Caco-2 (cell line): ENCODE measurements at regions not wholly inside any gene's neighbourhood (a gene's known extent, or its start where the extent isn't known, plus 50 kb on each side); places are given as distances from the start of the nearest gene placed in this dataset.
"Not testable (repeated sequence)": the region's sequence is repeated elsewhere in the genome, so short reads cannot be mapped to it uniquely, and the experiment has no call there.

ENCODE experiments used
- BruUV-seq: library from RNA; stranded (reverse); fragments of 400-500 nt; replicated peaks from 2 replicates; lab custom pipeline; 2021; lab: Mats Ljungman, UMichigan
- CTCF ChIA-PET: fragments of 300-600 bp; sonication (Branson Sonifier 250); formaldehyde crosslinking; loops from one replicate; lab custom pipeline; 2022; ENCODE audit warnings: antibody characterized with exemption; lab: Charles Lee
- POLR2A ChIA-PET: fragments of 300-600 bp; sonication (Branson Sonifier 250); formaldehyde crosslinking; loops from one replicate; lab custom pipeline; 2022; ENCODE audit warnings: antibody characterized with exemption; lab: Charles Lee
- DNase-seq, 2 experiments: peaks; one replicate each; pipeline versions ENCODE4 v3.0.0 to v3.0.0-alpha.2; 2020 to 2022
- H3K27me3 ChIP-seq: replicated peaks from 2 replicates; pipeline ENCODE4 v1.6.0; 2011; ENCODE audit warnings: low read length; ENCODE audit not compliant: control insufficient read depth, insufficient read depth
- H3K36me3 ChIP-seq: 2 replicates; pipeline ENCODE4 v1.5.1; 2011; ENCODE audit warnings: low read length; ENCODE audit not compliant: control insufficient read depth, insufficient read depth
- H3K4me1 ChIP-seq: fragments of 250-450 bp; sonication (Bioruptor Pico); 2 replicates; pipeline ENCODE4 v1.5.1; 2020; ENCODE audit warnings: mild to moderate bottlenecking
- H3K4me3 ChIP-seq: 2 replicates; pipeline ENCODE4 v1.5.1; 2011; ENCODE audit warnings: low read depth, mild to moderate bottlenecking, control low read depth, low read length
- H3K9me3 ChIP-seq: fragments of 250-450 bp; sonication (Bioruptor Pico); 2 replicates; pipeline ENCODE4 v1.5.1; 2020; ENCODE audit warnings: mild to moderate bottlenecking, moderate library complexity
- H3K27ac Mint-ChIP-seq: one replicate; pipeline ENCODE4 v1.8.0; 2022; ENCODE audit warnings: mixed read lengths; ENCODE audit not compliant: unreplicated experiment
- H3K27me3 Mint-ChIP-seq: one replicate; pipeline ENCODE4 v1.8.0; 2022; ENCODE audit warnings: mixed read lengths; ENCODE audit not compliant: insufficient read depth, unreplicated experiment
- H3K36me3 Mint-ChIP-seq: one replicate; pipeline ENCODE4 v1.8.0; 2022; ENCODE audit warnings: mild to moderate bottlenecking, mixed read lengths; ENCODE audit not compliant: insufficient read depth, unreplicated experiment
- H3K4me1 Mint-ChIP-seq: one replicate; pipeline ENCODE4 v1.8.0; 2022; ENCODE audit warnings: low read depth, mixed read lengths; ENCODE audit not compliant: unreplicated experiment
- H3K4me3 Mint-ChIP-seq: one replicate; pipeline ENCODE4 v1.8.0; 2022; ENCODE audit warnings: mild to moderate bottlenecking, moderate library complexity, mixed read lengths; ENCODE audit not compliant: unreplicated experiment
- H3K9me3 Mint-ChIP-seq: one replicate; pipeline ENCODE4 v1.8.0; 2022; ENCODE audit warnings: mixed read lengths; ENCODE audit not compliant: unreplicated experiment
- intact Hi-C: fragments of 100-400 bp; cut with micrococcal nuclease; formaldehyde crosslinking; loops from one replicate; pipeline ENCODE4 v1.10.0; 2022; ENCODE audit not compliant: unreplicated experiment
- TF ChIP-seq, protein P1 (sequence below), 2 experiments: fragments of 200-600 bp in 1 of 2; IDR thresholded peaks; 1 replicate in 1 of 2; 2 replicates in 1 of 2; pipeline versions ENCODE4 v1.5.1 to v1.8.0; 2011 to 2022; ENCODE audit warnings: antibody characterized with exemption in 1 of 2, control low read depth in 1 of 2, inconsistent platforms in 1 of 2, low read depth in 1 of 2, low read length in 1 of 2, mild to moderate bottlenecking in 1 of 2, moderate library complexity in 1 of 2; ENCODE audit not compliant: insufficient read depth in 1 of 2, severe bottlenecking in 1 of 2, unreplicated experiment in 1 of 2

DNA sequence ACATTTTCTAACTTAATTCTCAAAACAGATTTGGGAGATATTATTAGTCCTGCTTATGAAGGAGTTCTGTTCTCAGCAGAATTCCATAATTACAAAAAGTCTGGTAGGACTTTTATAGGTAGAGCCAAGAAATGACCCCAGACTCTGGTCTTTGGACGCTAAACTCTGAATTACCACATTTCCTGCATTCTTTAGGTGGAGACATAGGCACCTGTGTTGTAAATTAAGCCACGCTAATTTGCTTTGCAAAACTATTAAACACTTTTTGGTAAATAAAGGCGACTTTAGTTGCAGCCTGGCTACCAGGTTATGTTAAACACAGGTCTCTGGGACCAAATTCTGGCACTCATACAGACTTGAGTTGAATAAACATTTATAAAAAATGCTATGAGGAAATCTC, 77.7 kb downstream of the C9orf152 start:
- DNase-seq, result no peak
- Mint-ChIP-seq H3K27me3 (no peaks in the 10 kb centered on the region), H3K36me3 (peaks cover 100% of the 10 kb centered on the region), H3K4me1 (peaks cover 33% of the 10 kb centered on the region), H3K4me3 (peak overlapping the region; percentile 90), H3K27ac (peak overlapping the region; percentile 97), H3K9me3 (no peaks in the 10 kb centered on the region)
- BruUV-seq, result no TSS peak
- TF ChIP-seq, protein P1, sequence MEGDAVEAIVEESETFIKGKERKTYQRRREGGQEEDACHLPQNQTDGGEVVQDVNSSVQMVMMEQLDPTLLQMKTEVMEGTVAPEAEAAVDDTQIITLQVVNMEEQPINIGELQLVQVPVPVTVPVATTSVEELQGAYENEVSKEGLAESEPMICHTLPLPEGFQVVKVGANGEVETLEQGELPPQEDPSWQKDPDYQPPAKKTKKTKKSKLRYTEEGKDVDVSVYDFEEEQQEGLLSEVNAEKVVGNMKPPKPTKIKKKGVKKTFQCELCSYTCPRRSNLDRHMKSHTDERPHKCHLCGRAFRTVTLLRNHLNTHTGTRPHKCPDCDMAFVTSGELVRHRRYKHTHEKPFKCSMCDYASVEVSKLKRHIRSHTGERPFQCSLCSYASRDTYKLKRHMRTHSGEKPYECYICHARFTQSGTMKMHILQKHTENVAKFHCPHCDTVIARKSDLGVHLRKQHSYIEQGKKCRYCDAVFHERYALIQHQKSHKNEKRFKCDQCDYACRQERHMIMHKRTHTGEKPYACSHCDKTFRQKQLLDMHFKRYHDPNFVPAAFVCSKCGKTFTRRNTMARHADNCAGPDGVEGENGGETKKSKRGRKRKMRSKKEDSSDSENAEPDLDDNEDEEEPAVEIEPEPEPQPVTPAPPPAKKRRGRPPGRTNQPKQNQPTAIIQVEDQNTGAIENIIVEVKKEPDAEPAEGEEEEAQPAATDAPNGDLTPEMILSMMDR (IDR thresholded peaks at IDR 0.05; ENCODE audit: insufficient read depth in 1 of 2, low read depth in 1 of 2, low read length in 1 of 2, severe bottlenecking in 1 of 2, unreplicated experiment in 1 of 2), result no peak
- Histone ChIP-seq H3K36me3 (no peaks in the 10 kb centered on the region; the same call in 1 of the 2 replicates), H3K4me3 (no peak overlapping the region), H3K9me3 (no peaks in the 10 kb centered on the region), H3K4me1 (peaks cover 45% of the 10 kb centered on the region), H3K27me3 (no peaks in the 10 kb centered on the region)
- POLR2A ChIA-PET, result interaction anchor here (1.4 to 1.8 kb wide), 2 partner anchors 14 to 26 kb away, joined by 4 to 15 read pairs; no protein-coding TSS in a partner anchor
- CTCF ChIA-PET, result interaction anchor here (1.3 to 1.6 kb wide), 2 partner anchors 14 to 21 kb away, joined by 3 read pairs; no protein-coding TSS in a partner anchor
- intact Hi-C loops, result loop anchor here (2.0 kb wide), 2 partner anchors 71 to 161 kb away; no protein-coding TSS in a partner anchor

- H3K9me3 Mint-ChIP-seq, result no peaks in the 10 kb centered on the region
- H3K36me3 Mint-ChIP-seq, result peaks cover 100% of the 10 kb centered on the region
- POLR2A ChIA-PET, result interaction anchor here (0.6 to 1.8 kb wide), 4 partner anchors 15 to 29 kb away, joined by 3 to 15 read pairs (median 4); no protein-coding TSS in a partner anchor
- no peaks in the 10 kb centered on the region; the same call in 1 of the 2 replicates for H3K36me3 ChIP-seq
- no peaks in the 10 kb centered on the region for H3K27me3 Mint-ChIP-seq
- CTCF ChIA-PET, result interaction anchor here (0.8 to 1.6 kb wide), 3 partner anchors 15 to 58 kb away, joined by 3 read pairs; no protein-coding TSS in a partner anchor
- H3K27ac Mint-ChIP-seq, result peak overlapping the region; percentile 97
- peak overlapping the region; percentile 90 for H3K4me3 Mint-ChIP-seq
- no TSS peak for BruUV-seq
- H3K4me3 ChIP-seq, result no peak overlapping the region
- H3K9me3 ChIP-seq, result no peaks in the 10 kb centered on the region
- H3K27me3 ChIP-seq, result no peaks in the 10 kb centered on the region
- H3K4me1 ChIP-seq, result peaks cover 45% of the 10 kb centered on the region
- TF ChIP-seq, protein P1 (IDR thresholded peaks at IDR 0.05; ENCODE audit: insufficient read depth in 1 of 2, low read depth in 1 of 2, low read length in 1 of 2, severe bottlenecking in 1 of 2, unreplicated experiment in 1 of 2), result no peak
- intact Hi-C loops, result loop anchor here (1.0 to 2.0 kb wide), 6 partner anchors 19 to 162 kb away; no protein-coding TSS in a partner anchor
- peaks cover 33% of the 10 kb centered on the region for H3K4me1 Mint-ChIP-seq
- DNase-seq, result peak in 1 of 2 experiments; percentile 61
These were observed 77.1 kb downstream of the C9orf152 start for GRCh38 chr9:110130791-110131416.

- intact Hi-C loops, result loop anchor here (1.0 to 2.0 kb wide), 6 partner anchors 19 to 163 kb away; no protein-coding TSS in a partner anchor
- no peaks in the 10 kb centered on the region for H3K27me3 Mint-ChIP-seq
- no peaks in the 10 kb centered on the region for H3K9me3 Mint-ChIP-seq
- peak overlapping the region; percentile 90 for H3K4me3 Mint-ChIP-seq
- ChIA-PET CTCF (interaction anchor here (0.6 to 1.6 kb wide), 3 partner anchors 16 to 94 kb away, joined by 3 to 5 read pairs (median 3); no protein-coding TSS in a partner anchor), POLR2A (interaction anchor here (0.6 to 1.8 kb wide), 5 partner anchors 16 to 847 kb away, joined by 3 to 15 read pairs (median 4); no protein-coding TSS in a partner anchor)
- peak overlapping the region; percentile 97 for H3K27ac Mint-ChIP-seq
- BruUV-seq, result no TSS peak
- no peaks in the 10 kb centered on the region for H3K27me3 ChIP-seq
- TF ChIP-seq, protein P1 (IDR thresholded peaks at IDR 0.05; ENCODE audit: insufficient read depth in 1 of 2, low read depth in 1 of 2, low read length in 1 of 2, severe bottlenecking in 1 of 2, unreplicated experiment in 1 of 2), result no peak
- DNase-seq, result peak; percentile 86 to 91
- no peaks in the 10 kb centered on the region; the same call in 1 of the 2 replicates for H3K36me3 ChIP-seq
- H3K4me3 ChIP-seq, result no peak overlapping the region
- H3K9me3 ChIP-seq, result no peaks in the 10 kb centered on the region
- H3K4me1 ChIP-seq, result peaks cover 45% of the 10 kb centered on the region
- H3K4me1 Mint-ChIP-seq, result peaks cover 35% of the 10 kb centered on the region
- peaks cover 100% of the 10 kb centered on the region for H3K36me3 Mint-ChIP-seq
These were observed 76.5 kb downstream of the C9orf152 start for GRCh38 chr9:110131499-110131898.

- BruUV-seq, H3K9me3 ChIP-seq, intact Hi-C loops, H3K4me3 ChIP-seq, CTCF ChIA-PET, H3K27me3 ChIP-seq, H3K9me3 Mint-ChIP-seq, H3K27me3 Mint-ChIP-seq, DNase-seq, H3K36me3 ChIP-seq: not testable (repeated sequence)
- POLR2A ChIA-PET, result interaction anchor here (0.7 kb wide), 1 partner anchor 16 kb away, joined by 4 read pairs; no protein-coding TSS in a partner anchor
- Mint-ChIP-seq H3K4me1 (peaks cover 40% of the 10 kb centered on the region), H3K4me3 (peak overlapping the region; percentile 90), H3K27ac (peak overlapping the region; percentile 97), H3K36me3 (peaks cover 100% of the 10 kb centered on the region)
- peaks cover 45% of the 10 kb centered on the region for H3K4me1 ChIP-seq
These were observed 75.4 kb downstream of the C9orf152 start for GRCh38 chr9:110132531-110132930.
